ENCODE measurements at regions not wholly inside any gene's neighbourhood (a gene's known extent, or its start where the extent isn't known, plus 50 kb on each side); places are given as distances from the start of the nearest gene placed in this dataset.

- ATAC-seq (no peak), DNase-seq (no peak)
- H3K36me3 ChIP-seq: no peaks in the 10 kb centered on the region
- no peaks in the 10 kb centered on the region for H3K4me1 ChIP-seq
- H3K27me3 ChIP-seq: no peaks in the 10 kb centered on the region
- H3K27ac ChIP-seq: no peak overlapping the region
- no peak for TF ChIP-seq CTCF (IDR thresholded peaks at IDR 0.05)
- intact Hi-C loops (cut with DNase I): no loop called here
- H3K4me3 ChIP-seq: no peak overlapping the region
- H3K9me3 ChIP-seq: no peaks in the 10 kb centered on the region
Measured at GRCh38 chr10:89959433-89960110, 258.2 kb downstream of the KIF20B start.

- Histone ChIP-seq H3K9me3 (no peaks in the 10 kb centered on the region), H3K27me3 (no peaks in the 10 kb centered on the region), H3K36me3 (no peaks in the 10 kb centered on the region), H3K4me1 (no peaks in the 10 kb centered on the region), H3K4me3 (no peak overlapping the region), H3K27ac (no peak overlapping the region)
- ATAC-seq (no peak), DNase-seq (no peak)
- intact Hi-C loops (cut with DNase I): no loop called here
- TF ChIP-seq CTCF (IDR thresholded peaks at IDR 0.05): no peak
Measured at GRCh38 chr10:89963451-89964102, 262.2 kb downstream of the KIF20B start.

- Histone ChIP-seq H3K36me3 (no peaks in the 10 kb centered on the region), H3K4me1 (no peaks in the 10 kb centered on the region), H3K9me3 (no peaks in the 10 kb centered on the region), H3K4me3 (no peak overlapping the region), H3K27me3 (no peaks in the 10 kb centered on the region), H3K27ac (no peak overlapping the region)
- intact Hi-C loops (cut with DNase I): no loop called here
- no peak for TF ChIP-seq CTCF (IDR thresholded peaks at IDR 0.05)
- no peak for DNase-seq
- ATAC-seq: no peak
Measured at GRCh38 chr10:89966211-89966610, 264.8 kb downstream of the KIF20B start.

GRCh38 chr10:89973326-89973725, 271.9 kb downstream of the KIF20B start:
- no peak overlapping the region for H3K27ac ChIP-seq
- no peaks in the 10 kb centered on the region for H3K4me1 ChIP-seq
- ATAC-seq: no peak
- no peak for TF ChIP-seq CTCF (IDR thresholded peaks at IDR 0.05)
- no peaks in the 10 kb centered on the region for H3K27me3 ChIP-seq
- intact Hi-C loops (cut with DNase I): no loop called here
- no peaks in the 10 kb centered on the region for H3K36me3 ChIP-seq
- no peak overlapping the region for H3K4me3 ChIP-seq
- no peak for DNase-seq
- H3K9me3 ChIP-seq: no peaks in the 10 kb centered on the region

- TF ChIP-seq CTCF (IDR thresholded peaks at IDR 0.05): no peak
- H3K4me3 ChIP-seq: no peak overlapping the region
Measured at GRCh38 chr10:89975071-89975470, 273.7 kb downstream of the KIF20B start.

More at GRCh38 chr10:89975071-89975470, 273.7 kb downstream of the KIF20B start:
- H3K4me1 ChIP-seq: no peaks in the 10 kb centered on the region
- no peak for DNase-seq
- H3K36me3 ChIP-seq: no peaks in the 10 kb centered on the region
- no peak for ATAC-seq
- H3K27ac ChIP-seq: no peak overlapping the region
- H3K27me3 ChIP-seq: no peaks in the 10 kb centered on the region
- H3K9me3 ChIP-seq: no peaks in the 10 kb centered on the region
- intact Hi-C loops (cut with DNase I): no loop called here
